ENCODE measurements at regions not wholly inside any gene's neighbourhood (a gene's known extent, or its start where the extent isn't known, plus 50 kb on each side); places are given as distances from the start of the nearest gene placed in this dataset.

- Mint-ChIP-seq H3K4me1 (ENCODE audit: low read depth, unreplicated experiment) (no peaks in the 10 kb centered on the region), H3K27me3 (ENCODE audit: unreplicated experiment) (no peaks in the 10 kb centered on the region), H3K4me3 (ENCODE audit: unreplicated experiment) (no peak overlapping the region), H3K27ac (ENCODE audit: unreplicated experiment) (no peak overlapping the region), H3K36me3 (ENCODE audit: unreplicated experiment) (no peaks in the 10 kb centered on the region), H3K9me3 (ENCODE audit: unreplicated experiment) (peaks cover 3% of the 10 kb centered on the region)
- TF ChIP-seq CTCF (IDR thresholded peaks at IDR 0.05; ENCODE audit: partially characterized antibody, unreplicated experiment), result no peak
- DNase-seq, result no peak
Observed at GRCh38 chr9:13823026-13823425, 490.9 kb downstream of the NFIB start.

- no peaks in the 10 kb centered on the region for H3K4me1 Mint-ChIP-seq (ENCODE audit: low read depth, unreplicated experiment)
- no peak for DNase-seq
- H3K27me3 Mint-ChIP-seq (ENCODE audit: unreplicated experiment), result no peaks in the 10 kb centered on the region
- no peak for TF ChIP-seq CTCF (IDR thresholded peaks at IDR 0.05; ENCODE audit: partially characterized antibody, unreplicated experiment)
- H3K36me3 Mint-ChIP-seq (ENCODE audit: unreplicated experiment), result no peaks in the 10 kb centered on the region
- peaks cover 3% of the 10 kb centered on the region for H3K9me3 Mint-ChIP-seq (ENCODE audit: unreplicated experiment)
- no peak overlapping the region for H3K4me3 Mint-ChIP-seq (ENCODE audit: unreplicated experiment)
- H3K27ac Mint-ChIP-seq (ENCODE audit: unreplicated experiment), result no peak overlapping the region
Observed at GRCh38 chr9:13817754-13818278, 496.1 kb downstream of the NFIB start.

- H3K4me1 Mint-ChIP-seq (ENCODE audit: low read depth, unreplicated experiment), result no peaks in the 10 kb centered on the region
- no peaks in the 10 kb centered on the region for H3K36me3 Mint-ChIP-seq (ENCODE audit: unreplicated experiment)
- no peak for TF ChIP-seq CTCF (IDR thresholded peaks at IDR 0.05; ENCODE audit: partially characterized antibody, unreplicated experiment)
- H3K27ac Mint-ChIP-seq (ENCODE audit: unreplicated experiment), result no peak overlapping the region
- no peak for DNase-seq
- no peak overlapping the region for H3K4me3 Mint-ChIP-seq (ENCODE audit: unreplicated experiment)
- H3K27me3 Mint-ChIP-seq (ENCODE audit: unreplicated experiment), result no peaks in the 10 kb centered on the region
- peaks cover 3% of the 10 kb centered on the region for H3K9me3 Mint-ChIP-seq (ENCODE audit: unreplicated experiment)
Observed at GRCh38 chr9:13816837-13817236, 497.1 kb downstream of the NFIB start.

- no peak for DNase-seq
- no peak overlapping the region for H3K4me3 Mint-ChIP-seq (ENCODE audit: unreplicated experiment)
- no peaks in the 10 kb centered on the region for H3K27me3 Mint-ChIP-seq (ENCODE audit: unreplicated experiment)
- H3K27ac Mint-ChIP-seq (ENCODE audit: unreplicated experiment), result no peak overlapping the region
- no peak for TF ChIP-seq CTCF (IDR thresholded peaks at IDR 0.05; ENCODE audit: partially characterized antibody, unreplicated experiment)
- no peaks in the 10 kb centered on the region for H3K9me3 Mint-ChIP-seq (ENCODE audit: unreplicated experiment)
- no peaks in the 10 kb centered on the region for H3K4me1 Mint-ChIP-seq (ENCODE audit: low read depth, unreplicated experiment)
- H3K36me3 Mint-ChIP-seq (ENCODE audit: unreplicated experiment), result no peaks in the 10 kb centered on the region
Observed at GRCh38 chr9:13814647-13815400, 499.1 kb downstream of the NFIB start.

GRCh38 chr9:13811876-13812275 is 502.1 kb downstream of the NFIB start:
- no peaks in the 10 kb centered on the region for H3K9me3 Mint-ChIP-seq (ENCODE audit: unreplicated experiment)
- H3K27ac Mint-ChIP-seq (ENCODE audit: unreplicated experiment), result no peak overlapping the region
- no peaks in the 10 kb centered on the region for H3K27me3 Mint-ChIP-seq (ENCODE audit: unreplicated experiment)
- no peaks in the 10 kb centered on the region for H3K4me1 Mint-ChIP-seq (ENCODE audit: low read depth, unreplicated experiment)
- TF ChIP-seq CTCF (IDR thresholded peaks at IDR 0.05; ENCODE audit: partially characterized antibody, unreplicated experiment), result no peak
- no peak for DNase-seq
- H3K36me3 Mint-ChIP-seq (ENCODE audit: unreplicated experiment), result no peaks in the 10 kb centered on the region
- H3K4me3 Mint-ChIP-seq (ENCODE audit: unreplicated experiment), result no peak overlapping the region
